HepG2 (cell line): ENCODE measurements at regions not wholly inside any gene's neighbourhood (a gene's known extent, or its start where the extent isn't known, plus 50 kb on each side); places are given as distances from the start of the nearest gene placed in this dataset.

Experiments used
- ATAC-seq: fragments of 200-7000 bp; cut with Tn5 transposase; 3 replicates; pipeline ENCODE4 v1.9.1; 2020; ENCODE audit warnings: mild to moderate bottlenecking, moderate library complexity
- BruUV-seq: library from RNA; stranded (reverse); fragments of 400-500 nt; replicated peaks from 2 replicates; lab custom pipeline; 2021; lab: Mats Ljungman, UMichigan
- CTCF ChIA-PET: fragments of 300-600 bp; formaldehyde crosslinking; extraction: SDS; loops from one replicate; lab custom pipeline; 2021; ENCODE audit warnings: low total read pairs, inconsistent platforms, low intra/inter-chr PET ratio; lab: Yijun Ruan, JAX
- POLR2A ChIA-PET: fragments of 350-600 bp; sonication (Branson Sonifier 250); formaldehyde crosslinking; loops from one replicate; lab custom pipeline; 2020; ENCODE audit warnings: antibody characterized with exemption, inconsistent platforms; lab: Yijun Ruan, JAX
- DNase-seq: peaks from one replicate; pipeline ENCODE4 v3.0.0-alpha.2; 2015; ENCODE audit warnings: low spot score
- FAIRE-seq: peaks from 3 replicates; lab custom pipeline; 2011; peaks lifted over from hg19 to GRCh38; lab: Jason Lieb, UNC
- H2AFZ ChIP-seq: one replicate; pipeline ENCODE4 v1.6.1; 2011; ENCODE audit warnings: low read length, inconsistent platforms
- H3K27ac ChIP-seq: fragments of 300-600 bp; 3 replicates; pipeline ENCODE4 v1.8.0; 2011; ENCODE audit warnings: mixed run types, mild to moderate bottlenecking, mixed read lengths, low read length, inconsistent platforms; ENCODE audit not compliant: insufficient read depth; ENCODE audit errors: extremely low read length
- H3K27me3 ChIP-seq, 2 experiments: fragments of 200-600 bp in 1 of 2; 2 replicates in 1 of 2; 3 replicates in 1 of 2; pipeline versions ENCODE4 v1.6.0 to v1.8.0; 2011; ENCODE audit warnings: low read length in 2 of 2, mild to moderate bottlenecking in 2 of 2, moderate library complexity in 2 of 2, inconsistent platforms in 1 of 2; ENCODE audit not compliant: insufficient read depth in 2 of 2, control insufficient read depth in 1 of 2
- H3K36me3 ChIP-seq, 2 experiments: fragments of 200-600 bp in 1 of 2; replicated peaks in 1 of 2; 2 replicates in 1 of 2; 3 replicates in 1 of 2; pipeline versions ENCODE4 v1.5.1 to v1.8.0; 2011; ENCODE audit warnings: low read length in 2 of 2, inconsistent platforms in 1 of 2; ENCODE audit not compliant: insufficient read depth in 2 of 2, control insufficient read depth in 1 of 2
- H3K4me1 ChIP-seq: 2 replicates; pipeline ENCODE4 v1.5.1; 2012; ENCODE audit warnings: low read length, inconsistent platforms; ENCODE audit not compliant: insufficient read depth
- H3K4me2 ChIP-seq: 2 replicates; pipeline ENCODE4 v1.6.0; 2011; ENCODE audit warnings: low read depth, low read length, inconsistent platforms
- H3K4me3 ChIP-seq, 3 experiments: fragments of 200-600 bp in 1 of 3; sonication (generic), shearing (Covaris generic) in 1 of 3; replicated peaks in 1 of 3; 2 replicates each; pipeline ENCODE4 v1.5.1; 2011 to 2016; ENCODE audit warnings: low read length in 3 of 3, inconsistent platforms in 2 of 3, low read depth in 2 of 3, mild to moderate bottlenecking in 2 of 3, control low read depth in 1 of 3, mixed read lengths in 1 of 3; ENCODE audit not compliant: insufficient read depth in 1 of 3
- H3K79me2 ChIP-seq: one replicate; pipeline ENCODE4 v1.6.1; 2011; ENCODE audit warnings: low read length, inconsistent platforms; ENCODE audit not compliant: insufficient read depth
- H3K9ac ChIP-seq: 2 replicates; pipeline ENCODE4 v1.6.0; 2011; ENCODE audit warnings: mild to moderate bottlenecking, low read depth, low read length, inconsistent platforms; ENCODE audit not compliant: insufficient read depth
- H3K9me3 ChIP-seq: 2 replicates; pipeline ENCODE4 v1.5.1; 2012; ENCODE audit warnings: mild to moderate bottlenecking, low read length
- H4K20me1 ChIP-seq: 2 replicates; pipeline ENCODE4 v1.6.0; 2011; ENCODE audit warnings: inconsistent platforms, mild to moderate bottlenecking, low read length, moderate library complexity; ENCODE audit not compliant: insufficient read depth
- ADNP ChIP-seq: sonication (generic); formaldehyde crosslinking; IDR thresholded peaks from 2 replicates; pipeline ENCODE4 v1.4.0; 2020; ENCODE audit warnings: missing genetic modification reagents
- CEBPB ChIP-seq: IDR thresholded peaks from 2 replicates; pipeline ENCODE4 v1.6.1; 2011; ENCODE audit warnings: low read depth, low read length, improper control_type of control experiment, borderline replicate concordance
- LBX2 ChIP-seq: sonication (generic); formaldehyde crosslinking; IDR thresholded peaks from 2 replicates; pipeline ENCODE4 v1.5.0; 2020; ENCODE audit warnings: missing genetic modification reagents, mild to moderate bottlenecking, borderline replicate concordance
- MYC ChIP-seq: sonication (generic); formaldehyde crosslinking; IDR thresholded peaks from 2 replicates; pipeline ENCODE4 v1.9.0; 2021; ENCODE audit warnings: missing genetic modification reagents, borderline replicate concordance
- NCOA2 ChIP-seq: sonication (generic); formaldehyde crosslinking; IDR thresholded peaks from 2 replicates; pipeline ENCODE4 v1.8.0; 2022; ENCODE audit warnings: inconsistent platforms
- NFYC ChIP-seq: IDR thresholded peaks from 2 replicates; pipeline ENCODE4 v1.6.1; 2016; ENCODE audit warnings: missing genetic modification reagents, missing compliant biosample characterization
- RBAK ChIP-seq: sonication (generic); formaldehyde crosslinking; IDR thresholded peaks from 2 replicates; pipeline ENCODE4 v1.5.1; 2020; ENCODE audit warnings: mild to moderate bottlenecking, missing genetic modification reagents
- RORA ChIP-seq: sonication (generic); formaldehyde crosslinking; IDR thresholded peaks from 2 replicates; pipeline ENCODE4 v1.5.0; 2020; ENCODE audit warnings: mild to moderate bottlenecking, missing genetic modification reagents, moderate library complexity
- THAP9 ChIP-seq: sonication (generic); formaldehyde crosslinking; IDR thresholded peaks from 2 replicates; pipeline ENCODE4; 2020; ENCODE audit warnings: missing genetic modification reagents, mild to moderate bottlenecking, borderline replicate concordance
- ZBTB2 ChIP-seq: sonication (generic); formaldehyde crosslinking; IDR thresholded peaks from 2 replicates; pipeline ENCODE4 v1.8.0; 2022; ENCODE audit warnings: low read depth, missing genetic modification reagents
- ZNF383 ChIP-seq: sonication (generic); formaldehyde crosslinking; IDR thresholded peaks from 2 replicates; pipeline ENCODE4 v1.4.0; 2020; ENCODE audit warnings: missing genetic modification reagents, mild to moderate bottlenecking, borderline replicate concordance
- ZNF569 ChIP-seq: sonication (generic); formaldehyde crosslinking; IDR thresholded peaks from 2 replicates; pipeline ENCODE4 v1.5.0; 2020; ENCODE audit warnings: mild to moderate bottlenecking, missing genetic modification reagents, moderate library complexity, borderline replicate concordance
- ZSCAN12 ChIP-seq: sonication (generic); formaldehyde crosslinking; IDR thresholded peaks from 2 replicates; pipeline ENCODE4 v1.9.0; 2021; ENCODE audit warnings: mild to moderate bottlenecking, missing genetic modification reagents
- WGBS: methylation state at CpG from one replicate; pipeline ENCODE4 v1.1.6; 2017; ENCODE audit warnings: low lambda C conversion rate; 5-methylcytosine and 5-hydroxymethylcytosine counted together
- in situ Hi-C: cut with HindIII; loops from 2 replicates; pipeline ENCODE4 v1.10.0; 2017; ENCODE audit warnings: low pct_unique_long_range_greater_than_20kb; ENCODE audit not compliant: extremely low pct_ligation_motif_present
- intact Hi-C: fragments of 100-400 bp; cut with micrococcal nuclease; formaldehyde crosslinking; loops from one replicate; pipeline ENCODE4 v1.10.0; 2022; ENCODE audit not compliant: unreplicated experiment
- TF ChIP-seq, protein P1 (sequence below): IDR thresholded peaks from 2 replicates; pipeline ENCODE4 v1.6.1; 2016; ENCODE audit warnings: low read depth, control low read depth

- Histone ChIP-seq H3K9ac (no peak overlapping the region), H3K36me3 (no peaks in the 10 kb centered on the region), H3K4me1 (no peaks in the 10 kb centered on the region), H3K27ac (no peak overlapping the region), H3K4me3 (no peak overlapping the region), H3K79me2 (no peaks in the 10 kb centered on the region), H3K4me2 (no peak overlapping the region), H3K9me3 (no peaks in the 10 kb centered on the region), H4K20me1 (no peaks in the 10 kb centered on the region), H2AFZ (no peak overlapping the region), H3K27me3 (no peaks in the 10 kb centered on the region)
- no peak for DNase-seq
- 2% methylated on average over 2 of the region's 2 CpGs for WGBS
- no peak for FAIRE-seq
- in situ Hi-C loops = no loop called here
- no peak for TF ChIP-seq NFYC (CRISPR knock-in tag)
- no peak for TF ChIP-seq LBX2 (CRISPR knock-in tag)
- TF ChIP-seq, protein P1, sequence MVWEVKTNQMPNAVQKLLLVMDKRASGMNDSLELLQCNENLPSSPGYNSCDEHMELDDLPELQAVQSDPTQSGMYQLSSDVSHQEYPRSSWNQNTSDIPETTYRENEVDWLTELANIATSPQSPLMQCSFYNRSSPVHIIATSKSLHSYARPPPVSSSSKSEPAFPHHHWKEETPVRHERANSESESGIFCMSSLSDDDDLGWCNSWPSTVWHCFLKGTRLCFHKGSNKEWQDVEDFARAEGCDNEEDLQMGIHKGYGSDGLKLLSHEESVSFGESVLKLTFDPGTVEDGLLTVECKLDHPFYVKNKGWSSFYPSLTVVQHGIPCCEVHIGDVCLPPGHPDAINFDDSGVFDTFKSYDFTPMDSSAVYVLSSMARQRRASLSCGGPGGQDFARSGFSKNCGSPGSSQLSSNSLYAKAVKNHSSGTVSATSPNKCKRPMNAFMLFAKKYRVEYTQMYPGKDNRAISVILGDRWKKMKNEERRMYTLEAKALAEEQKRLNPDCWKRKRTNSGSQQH (CRISPR knock-in tag) = no peak
- CTCF ChIA-PET = no interaction called here
- no TSS peak for BruUV-seq
- intact Hi-C loops = no loop called here
- POLR2A ChIA-PET = no interaction called here
- no peak for ATAC-seq
Measured at GRCh38 chr18:41268271-41268670, 686.8 kb upstream of the PIK3C3 start.

DNA sequence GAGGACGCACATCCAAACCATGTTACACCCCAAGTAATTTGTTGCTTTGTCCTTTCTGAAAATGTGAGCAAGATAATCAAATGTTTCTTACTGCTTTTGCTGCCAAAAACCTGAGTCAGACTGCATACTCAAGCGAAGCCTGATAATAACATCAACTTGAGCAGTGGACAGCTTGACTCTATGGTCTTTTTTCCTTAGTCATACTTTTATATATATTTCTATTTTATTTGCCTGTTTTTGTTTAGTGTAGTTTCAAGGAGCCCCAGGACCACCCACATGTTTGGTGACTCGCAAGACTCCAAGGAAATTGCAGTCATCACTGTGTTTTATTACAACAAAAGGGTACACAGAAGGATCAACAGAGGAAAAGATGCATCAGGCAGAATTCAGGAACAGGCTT, 688.4 kb upstream of the PIK3C3 start:
- no peak overlapping the region for H3K27ac ChIP-seq
- no peak overlapping the region for H2AFZ ChIP-seq
- no peaks in the 10 kb centered on the region for H3K27me3 ChIP-seq
- ChIA-PET CTCF (no interaction called here), POLR2A (no interaction called here)
- ATAC-seq = no peak
- no peaks in the 10 kb centered on the region for H4K20me1 ChIP-seq
- H3K79me2 ChIP-seq = no peaks in the 10 kb centered on the region
- DNase-seq = no peak
- no peak overlapping the region for H3K9ac ChIP-seq
- no peaks in the 10 kb centered on the region for H3K4me1 ChIP-seq
- H3K36me3 ChIP-seq = no peaks in the 10 kb centered on the region
- H3K9me3 ChIP-seq = no peaks in the 10 kb centered on the region
- no peak for FAIRE-seq
- H3K4me3 ChIP-seq = no peak overlapping the region
- in situ Hi-C loops = no loop called here
- intact Hi-C loops = no loop called here
- WGBS = 31% methylated on average over 3 of the region's 3 CpGs
- no TSS peak for BruUV-seq
- no peak overlapping the region for H3K4me2 ChIP-seq
- no peak for TF ChIP-seq MYC
- no peak for TF ChIP-seq THAP9
- TF ChIP-seq ADNP (CRISPR knock-in tag) = no peak
- TF ChIP-seq ZNF569 (CRISPR knock-in tag) = no peak
- no peak for TF ChIP-seq NCOA2 (CRISPR knock-in tag)
- TF ChIP-seq ZNF383 (CRISPR knock-in tag) = no peak
- no peak for TF ChIP-seq RBAK (CRISPR knock-in tag)
- no peak for TF ChIP-seq ZSCAN12
- TF ChIP-seq CEBPB = no peak
- no peak for TF ChIP-seq RORA
- no peak for TF ChIP-seq ZBTB2 (CRISPR knock-in tag)
